HepG2 (cell line): ENCODE measurements at regions not wholly inside any gene's neighbourhood (a gene's known extent, or its start where the extent isn't known, plus 50 kb on each side); places are given as distances from the start of the nearest gene placed in this dataset.

Experiments used
- ARNT2 ChIP-seq: sonication (generic); formaldehyde crosslinking; IDR thresholded peaks from 2 replicates; pipeline ENCODE4 v1.8.0; 2022; ENCODE audit warnings: mild to moderate bottlenecking, low read depth, missing genetic modification reagents, moderate library complexity
- CSRNP1 ChIP-seq: sonication (generic); formaldehyde crosslinking; IDR thresholded peaks from 2 replicates; pipeline ENCODE4 v1.8.1; 2023; ENCODE audit warnings: mild to moderate bottlenecking, missing genetic modification reagents
- KDM1A ChIP-seq: IDR thresholded peaks from 2 replicates; pipeline ENCODE4 v1.6.1; 2016; ENCODE audit warnings: missing compliant biosample characterization
- KLF13 ChIP-seq: sonication (generic); formaldehyde crosslinking; IDR thresholded peaks from 2 replicates; pipeline ENCODE4 v1.4.0; 2020; ENCODE audit warnings: mild to moderate bottlenecking, missing genetic modification reagents
- NFIC ChIP-seq: IDR thresholded peaks from 2 replicates; pipeline ENCODE4 v1.6.1; 2012; ENCODE audit warnings: mild to moderate bottlenecking, low read length, inconsistent platforms
- TBL1XR1 ChIP-seq: fragments of 150-350 bp; IDR thresholded peaks from 2 replicates; pipeline ENCODE4 v1.6.1; 2014; ENCODE audit warnings: borderline replicate concordance, low read length; ENCODE audit not compliant: partially characterized antibody
- U2AF2 ChIP-seq: fragments of 200-400 bp; formaldehyde crosslinking; IDR thresholded peaks from 2 replicates; pipeline ENCODE4 v1.6.1; 2017; ENCODE audit warnings: low read depth, mild to moderate bottlenecking, low read length
- ZBTB38 ChIP-seq: sonication (generic); formaldehyde crosslinking; IDR thresholded peaks from 2 replicates; pipeline ENCODE4 v1.5.1; 2020; ENCODE audit warnings: mild to moderate bottlenecking, missing genetic modification reagents
- ZFP36 ChIP-seq: fragments of 150-350 bp; IDR thresholded peaks from 2 replicates; pipeline ENCODE4 v1.6.1; 2018; ENCODE audit warnings: borderline replicate concordance, low read length, low read depth; ENCODE audit not compliant: partially characterized antibody
- ZFY ChIP-seq: sonication (generic); formaldehyde crosslinking; IDR thresholded peaks from 2 replicates; pipeline ENCODE4 v1.4.0; 2020; ENCODE audit warnings: missing genetic modification reagents
- ZNF24 ChIP-seq: fragments of 450-650 bp; IDR thresholded peaks from 2 replicates; pipeline ENCODE4 v1.6.1; 2017; ENCODE audit warnings: antibody characterized with exemption, mild to moderate bottlenecking
- ZNF30 ChIP-seq: sonication (generic); formaldehyde crosslinking; IDR thresholded peaks from 2 replicates; pipeline ENCODE4 v1.5.0; 2020; ENCODE audit warnings: mild to moderate bottlenecking, missing genetic modification reagents
- ZNF512 ChIP-seq: sonication (generic); formaldehyde crosslinking; IDR thresholded peaks from 2 replicates; pipeline ENCODE4 v1.4.0; 2020; ENCODE audit warnings: mild to moderate bottlenecking, missing genetic modification reagents
- ZNF546 ChIP-seq: sonication (generic); formaldehyde crosslinking; conservative IDR thresholded peaks from 2 replicates; pipeline ENCODE4 v1.8.1; 2023; ENCODE audit warnings: mild to moderate bottlenecking, missing genetic modification reagents
- ZNF557 ChIP-seq: sonication (generic); formaldehyde crosslinking; IDR thresholded peaks from 2 replicates; pipeline ENCODE4 v1.4.0; 2020; ENCODE audit warnings: missing genetic modification reagents
- ZNF674 ChIP-seq: sonication (generic); formaldehyde crosslinking; IDR thresholded peaks from 2 replicates; pipeline ENCODE4 v1.5.0; 2020; ENCODE audit warnings: low read depth, mild to moderate bottlenecking, missing genetic modification reagents
- ZNF7 ChIP-seq: IDR thresholded peaks from 2 replicates; pipeline ENCODE4 v1.6.1; 2016; ENCODE audit warnings: missing biosample characterization, missing genetic modification reagents
- ZNF784 ChIP-seq: sonication (generic); formaldehyde crosslinking; IDR thresholded peaks from 2 replicates; pipeline ENCODE4 v1.5.1; 2020; ENCODE audit warnings: missing genetic modification reagents, mild to moderate bottlenecking, borderline replicate concordance
- TF ChIP-seq, protein P1 (sequence below): sonication (generic); formaldehyde crosslinking; IDR thresholded peaks from 2 replicates; pipeline ENCODE4 v1.4.0; 2020; ENCODE audit warnings: mild to moderate bottlenecking, low read depth, missing genetic modification reagents
- TF ChIP-seq, protein P2 (sequence below): IDR thresholded peaks from 2 replicates; pipeline ENCODE4 v1.6.1; 2016

DNA sequence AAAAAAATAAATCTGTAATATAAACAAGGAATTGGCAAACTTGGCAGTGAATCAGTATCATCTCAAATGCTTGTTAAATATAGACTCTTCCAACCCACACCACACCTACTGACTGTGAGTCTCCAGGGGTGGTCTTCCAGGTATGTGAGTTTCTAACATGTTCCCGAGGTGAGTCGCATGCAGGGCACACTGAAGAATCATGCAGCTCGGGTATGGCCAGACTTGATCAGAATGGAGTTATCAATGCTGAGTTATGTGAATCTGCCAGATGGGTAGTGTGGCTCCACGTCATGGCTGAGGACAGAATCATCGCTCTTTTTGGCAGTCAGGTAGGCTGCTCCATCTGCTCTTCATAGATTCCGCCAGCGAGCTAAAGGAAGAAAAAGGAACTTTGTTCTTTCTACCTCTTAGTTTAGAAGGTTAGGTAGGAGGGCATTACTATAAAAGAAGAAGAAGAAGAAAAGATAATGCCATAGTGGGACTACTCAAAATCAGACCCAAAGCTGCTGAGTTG is 1279.7 kb upstream of the ZEB2 start (continued):
- TF ChIP-seq, protein P1, sequence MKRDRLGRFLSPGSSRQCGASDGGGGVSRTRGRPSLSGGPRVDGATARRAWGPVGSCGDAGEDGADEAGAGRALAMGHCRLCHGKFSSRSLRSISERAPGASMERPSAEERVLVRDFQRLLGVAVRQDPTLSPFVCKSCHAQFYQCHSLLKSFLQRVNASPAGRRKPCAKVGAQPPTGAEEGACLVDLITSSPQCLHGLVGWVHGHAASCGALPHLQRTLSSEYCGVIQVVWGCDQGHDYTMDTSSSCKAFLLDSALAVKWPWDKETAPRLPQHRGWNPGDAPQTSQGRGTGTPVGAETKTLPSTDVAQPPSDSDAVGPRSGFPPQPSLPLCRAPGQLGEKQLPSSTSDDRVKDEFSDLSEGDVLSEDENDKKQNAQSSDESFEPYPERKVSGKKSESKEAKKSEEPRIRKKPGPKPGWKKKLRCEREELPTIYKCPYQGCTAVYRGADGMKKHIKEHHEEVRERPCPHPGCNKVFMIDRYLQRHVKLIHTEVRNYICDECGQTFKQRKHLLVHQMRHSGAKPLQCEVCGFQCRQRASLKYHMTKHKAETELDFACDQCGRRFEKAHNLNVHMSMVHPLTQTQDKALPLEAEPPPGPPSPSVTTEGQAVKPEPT (CRISPR knock-in tag) = no peak
- TF ChIP-seq CSRNP1 (CRISPR knock-in tag) = no peak
- TF ChIP-seq TBL1XR1 = no peak
- TF ChIP-seq ARNT2 (CRISPR knock-in tag) = no peak
- no peak for TF ChIP-seq ZNF546 (CRISPR knock-in tag)
- TF ChIP-seq, protein P2, sequence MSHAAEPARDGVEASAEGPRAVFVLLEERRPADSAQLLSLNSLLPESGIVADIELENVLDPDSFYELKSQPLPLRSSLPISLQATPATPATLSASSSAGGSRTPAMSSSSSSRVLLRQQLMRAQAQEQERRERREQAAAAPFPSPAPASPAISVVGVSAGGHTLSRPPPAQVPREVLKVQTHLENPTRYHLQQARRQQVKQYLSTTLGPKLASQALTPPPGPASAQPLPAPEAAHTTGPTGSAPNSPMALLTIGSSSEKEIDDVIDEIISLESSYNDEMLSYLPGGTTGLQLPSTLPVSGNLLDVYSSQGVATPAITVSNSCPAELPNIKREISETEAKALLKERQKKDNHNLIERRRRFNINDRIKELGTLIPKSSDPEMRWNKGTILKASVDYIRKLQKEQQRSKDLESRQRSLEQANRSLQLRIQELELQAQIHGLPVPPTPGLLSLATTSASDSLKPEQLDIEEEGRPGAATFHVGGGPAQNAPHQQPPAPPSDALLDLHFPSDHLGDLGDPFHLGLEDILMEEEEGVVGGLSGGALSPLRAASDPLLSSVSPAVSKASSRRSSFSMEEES (CRISPR knock-in tag) = no peak
- TF ChIP-seq ZNF512 = 0 out of 2 replicates have a peak, but pooled peaks have one; percentile 5
- TF ChIP-seq ZNF784 (CRISPR knock-in tag) = peak; percentile 1; the same call in 1 of the 2 replicates
- no peak for TF ChIP-seq U2AF2
- TF ChIP-seq ZFP36 = no peak
- TF ChIP-seq KDM1A (CRISPR knock-in tag) = no peak
- TF ChIP-seq NFIC = no peak
- no peak for TF ChIP-seq KLF13 (CRISPR knock-in tag)
- TF ChIP-seq ZNF7 (CRISPR knock-in tag) = no peak
- TF ChIP-seq ZNF557 (CRISPR knock-in tag) = no peak
- TF ChIP-seq ZNF24 = no peak
- TF ChIP-seq ZFY (CRISPR knock-in tag) = no peak
- TF ChIP-seq ZNF30 (CRISPR knock-in tag) = no peak
- TF ChIP-seq ZNF674 (CRISPR knock-in tag) = no peak
- TF ChIP-seq ZBTB38 (CRISPR knock-in tag) = peak; percentile 42; the same call in 1 of the 2 replicates
